ENCODE measurements at regions not wholly inside any gene's neighbourhood (a gene's known extent, or its start where the extent isn't known, plus 50 kb on each side); places are given as distances from the start of the nearest gene placed in this dataset.

GRCh38 chr12:91511795-91512420, 329.3 kb upstream of the DCN start:
- TF ChIP-seq, protein P1, sequence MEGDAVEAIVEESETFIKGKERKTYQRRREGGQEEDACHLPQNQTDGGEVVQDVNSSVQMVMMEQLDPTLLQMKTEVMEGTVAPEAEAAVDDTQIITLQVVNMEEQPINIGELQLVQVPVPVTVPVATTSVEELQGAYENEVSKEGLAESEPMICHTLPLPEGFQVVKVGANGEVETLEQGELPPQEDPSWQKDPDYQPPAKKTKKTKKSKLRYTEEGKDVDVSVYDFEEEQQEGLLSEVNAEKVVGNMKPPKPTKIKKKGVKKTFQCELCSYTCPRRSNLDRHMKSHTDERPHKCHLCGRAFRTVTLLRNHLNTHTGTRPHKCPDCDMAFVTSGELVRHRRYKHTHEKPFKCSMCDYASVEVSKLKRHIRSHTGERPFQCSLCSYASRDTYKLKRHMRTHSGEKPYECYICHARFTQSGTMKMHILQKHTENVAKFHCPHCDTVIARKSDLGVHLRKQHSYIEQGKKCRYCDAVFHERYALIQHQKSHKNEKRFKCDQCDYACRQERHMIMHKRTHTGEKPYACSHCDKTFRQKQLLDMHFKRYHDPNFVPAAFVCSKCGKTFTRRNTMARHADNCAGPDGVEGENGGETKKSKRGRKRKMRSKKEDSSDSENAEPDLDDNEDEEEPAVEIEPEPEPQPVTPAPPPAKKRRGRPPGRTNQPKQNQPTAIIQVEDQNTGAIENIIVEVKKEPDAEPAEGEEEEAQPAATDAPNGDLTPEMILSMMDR (conservative IDR thresholded peaks at IDR 0.05): no peak
- TF ChIP-seq EZH2 (IDR thresholded peaks at IDR 0.05; ENCODE audit: low read depth): no peak

All from PC-9 (cell line).